OCI-LY3 (cell line): ENCODE measurements at regions not wholly inside any gene's neighbourhood (a gene's known extent, or its start where the extent isn't known, plus 50 kb on each side); places are given as distances from the start of the nearest gene placed in this dataset.

Experiments
- CTCF ChIP-seq: fragments of 200-600, 300-600 bp; sonication (generic); IDR thresholded peaks from 2 replicates; pipeline ENCODE4 v1.5.1; 2014; ENCODE audit warnings: antibody characterized with exemption, low read length, low read depth
- EZH2phosphoT487 ChIP-seq: fragments of 200-600 bp; shearing (Covaris generic); IDR thresholded peaks from 2 replicates; pipeline ENCODE4 v1.6.1; 2018; ENCODE audit warnings: antibody characterized with exemption, mixed run types, low read depth

DNA sequence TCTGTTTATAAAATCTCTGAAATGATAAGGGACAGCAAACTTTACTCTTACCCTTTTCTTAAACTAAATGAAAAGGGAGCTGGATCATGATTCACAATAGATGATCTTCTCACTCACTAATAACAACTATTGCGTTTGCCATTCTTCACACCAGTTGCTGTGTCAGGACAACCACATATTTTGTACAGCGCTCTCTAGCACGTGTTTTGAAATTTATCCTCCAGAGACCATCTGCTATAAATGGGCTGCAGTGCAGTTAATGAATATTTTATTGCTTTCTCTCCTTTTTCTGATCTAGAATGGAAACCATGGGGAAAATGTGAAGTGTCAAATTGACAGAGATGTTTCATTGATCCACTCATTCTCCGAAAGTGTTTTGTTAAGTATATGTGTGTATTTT lies 258.4 kb upstream of the CCNH start:
- TF ChIP-seq CTCF (no peak), EZH2phosphoT487 (no peak)
